ENCODE measurements at regions not wholly inside any gene's neighbourhood (a gene's known extent, or its start where the extent isn't known, plus 50 kb on each side); places are given as distances from the start of the nearest gene placed in this dataset.

- no peak for DNase-seq
These were observed 170.3 kb downstream of the GLI2 start for GRCh38 chr2:120905824-120906571.

GRCh38 chr2:120906914-120907313, 171.2 kb downstream of the GLI2 start:
- DNase-seq: no peak

GRCh38 chr2:120907822-120908221, 172.2 kb downstream of the GLI2 start:
- no peak for DNase-seq

GRCh38 chr2:120908314-120908975, 172.8 kb downstream of the GLI2 start:
- no peak for DNase-seq

GRCh38 chr2:120909102-120909501, 173.4 kb downstream of the GLI2 start:
- no peak for DNase-seq

GRCh38 chr2:120910164-120910563, 174.5 kb downstream of the GLI2 start:
- DNase-seq: no peak

- DNase-seq: no peak
These were observed 175.6 kb downstream of the GLI2 start for GRCh38 chr2:120910956-120911951.

- no peak for DNase-seq
These were observed 176.7 kb downstream of the GLI2 start for GRCh38 chr2:120912101-120912985.

GRCh38 chr2:120913972-120914838, 178.5 kb downstream of the GLI2 start:
- DNase-seq: no peak

- no peak for DNase-seq
These were observed 179.3 kb downstream of the GLI2 start for GRCh38 chr2:120914839-120915521.

- DNase-seq: no peak
These were observed 180.0 kb downstream of the GLI2 start for GRCh38 chr2:120915670-120916069.

GRCh38 chr2:120916446-120916845, 180.8 kb downstream of the GLI2 start:
- no peak for DNase-seq

- no peak for DNase-seq
These were observed 182.2 kb downstream of the GLI2 start for GRCh38 chr2:120917886-120918285.

- DNase-seq: no peak
These were observed 183.5 kb downstream of the GLI2 start for GRCh38 chr2:120919216-120919615.

- no peak for DNase-seq
These were observed 184.2 kb downstream of the GLI2 start for GRCh38 chr2:120919771-120920453.

- DNase-seq: no peak
These were observed 184.9 kb downstream of the GLI2 start for GRCh38 chr2:120920454-120921148.

- DNase-seq: no peak
These were observed 185.8 kb downstream of the GLI2 start for GRCh38 chr2:120921457-120921856.

GRCh38 chr2:120922571-120923332, 187.1 kb downstream of the GLI2 start:
- no peak for DNase-seq

- DNase-seq: no peak
These were observed 187.8 kb downstream of the GLI2 start for GRCh38 chr2:120923426-120923825.
